Activated CD4-positive, alpha-beta T cell treated with anti-CD3 and anti-CD28 coated beads for 36 hours (primary cell): ENCODE measurements at regions not wholly inside any gene's neighbourhood (a gene's known extent, or its start where the extent isn't known, plus 50 kb on each side); places are given as distances from the start of the nearest gene placed in this dataset.

Source experiments
- ATAC-seq: fragments of 200-7000 bp; cut with Tn5 transposase; one replicate; pipeline ENCODE4 v1.10.0; 2021; ENCODE audit warnings: mild to moderate bottlenecking, moderate library complexity
- CTCF ChIA-PET: fragments of 350-600 bp; sonication (Branson Sonifier 250); formaldehyde crosslinking; loops from one replicate; lab custom pipeline; 2021; ENCODE audit warnings: antibody characterized with exemption; lab: Charles Lee
- POLR2A ChIA-PET: fragments of 350-600 bp; sonication (Branson Sonifier 250); formaldehyde crosslinking; loops from one replicate; lab custom pipeline; 2021; ENCODE audit warnings: antibody characterized with exemption, inconsistent platforms; lab: Charles Lee
- DNase-seq: peaks from one replicate; pipeline ENCODE4 v3.0.0-alpha.2; 2020
- H3K27ac Mint-ChIP-seq: one replicate; pipeline ENCODE4 v1.8.0; 2021; ENCODE audit warnings: mixed read lengths
- H3K27me3 Mint-ChIP-seq: one replicate; pipeline ENCODE4 v1.8.0; 2021; ENCODE audit warnings: mixed read lengths
- H3K36me3 Mint-ChIP-seq: one replicate; pipeline ENCODE4 v1.8.0; 2021; ENCODE audit warnings: low read depth, mixed read lengths
- H3K4me1 Mint-ChIP-seq: one replicate; pipeline ENCODE4 v1.8.0; 2021; ENCODE audit warnings: mixed read lengths
- H3K4me3 Mint-ChIP-seq: one replicate; pipeline ENCODE4 v1.8.0; 2021; ENCODE audit warnings: mild to moderate bottlenecking, moderate library complexity, mixed read lengths
- H3K9me3 Mint-ChIP-seq: one replicate; pipeline ENCODE4 v1.8.0; 2021; ENCODE audit warnings: low read depth, mixed read lengths
- intact Hi-C, 2 experiments: fragments of 100-400 bp; cut with DNase I in 1 of 2; cut with micrococcal nuclease in 1 of 2; formaldehyde crosslinking; loops; one replicate each; pipeline versions ENCODE4 v1.14.2 to v1.15.1; 2022 to 2024; cut with DNase I, micrococcal nuclease

DNA sequence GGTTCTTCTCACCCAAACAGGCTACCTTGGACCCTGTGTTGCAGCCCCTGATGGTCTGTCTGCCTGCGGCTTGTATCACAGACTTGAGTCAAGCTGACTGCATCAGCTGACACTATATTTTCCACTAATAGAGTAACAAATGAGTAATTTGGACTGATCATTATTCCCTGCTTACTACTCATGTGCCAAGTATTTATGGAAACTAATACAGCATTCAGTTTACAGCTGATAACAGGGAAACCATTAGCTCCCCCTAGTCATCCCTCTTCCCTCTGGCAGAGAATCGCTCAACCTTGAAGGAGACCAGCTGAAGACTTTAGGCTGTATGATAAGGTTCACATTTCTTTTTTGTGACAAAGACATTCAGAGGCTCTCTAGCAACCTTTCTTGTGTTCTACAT lies 116.6 kb upstream of the SYT6 start:
- ATAC-seq: no peak
- DNase-seq: no peak
- intact Hi-C loops: no loop called here
- H3K9me3 Mint-ChIP-seq: no peaks in the 10 kb centered on the region
- H3K36me3 Mint-ChIP-seq: no peaks in the 10 kb centered on the region
- no peak overlapping the region for H3K27ac Mint-ChIP-seq
- CTCF ChIA-PET: interaction anchor here (8.2 kb wide), 1 partner anchor 12 kb away, joined by 49 read pairs; no protein-coding TSS in a partner anchor
- no peak overlapping the region for H3K4me3 Mint-ChIP-seq
- H3K27me3 Mint-ChIP-seq: peaks cover 13% of the 10 kb centered on the region
- H3K4me1 Mint-ChIP-seq: no peaks in the 10 kb centered on the region
- POLR2A ChIA-PET: no interaction called here

DNA sequence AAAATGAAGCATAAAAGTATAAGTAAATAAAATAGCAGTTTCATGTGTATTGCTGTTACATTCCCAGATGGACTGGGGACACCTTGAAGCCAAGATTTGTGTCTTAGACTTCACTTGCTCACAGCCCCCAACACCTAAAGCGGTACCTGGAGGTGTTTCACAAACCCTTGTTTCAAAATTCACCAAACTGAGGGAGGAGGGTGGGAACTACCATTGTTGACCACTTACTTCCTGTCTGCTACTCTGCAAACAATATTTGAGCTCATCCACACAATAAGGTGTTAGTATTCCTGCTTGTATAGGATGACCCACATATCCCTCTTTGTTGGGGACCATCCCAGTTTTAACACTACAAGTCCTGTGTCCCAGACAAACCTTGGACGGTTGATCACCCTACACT lies 115.9 kb upstream of the SYT6 start:
- intact Hi-C loops: no loop called here
- no peak overlapping the region for H3K4me3 Mint-ChIP-seq
- H3K27me3 Mint-ChIP-seq: peaks cover 15% of the 10 kb centered on the region
- ATAC-seq: no peak
- POLR2A ChIA-PET: no interaction called here
- H3K36me3 Mint-ChIP-seq: no peaks in the 10 kb centered on the region
- H3K27ac Mint-ChIP-seq: no peak overlapping the region
- no peaks in the 10 kb centered on the region for H3K4me1 Mint-ChIP-seq
- H3K9me3 Mint-ChIP-seq: no peaks in the 10 kb centered on the region
- DNase-seq: no peak
- CTCF ChIA-PET: interaction anchor here (0.9 to 8.2 kb wide), 2 partner anchors 13 to 60 kb away, joined by 5 to 49 read pairs; no protein-coding TSS in a partner anchor

DNA sequence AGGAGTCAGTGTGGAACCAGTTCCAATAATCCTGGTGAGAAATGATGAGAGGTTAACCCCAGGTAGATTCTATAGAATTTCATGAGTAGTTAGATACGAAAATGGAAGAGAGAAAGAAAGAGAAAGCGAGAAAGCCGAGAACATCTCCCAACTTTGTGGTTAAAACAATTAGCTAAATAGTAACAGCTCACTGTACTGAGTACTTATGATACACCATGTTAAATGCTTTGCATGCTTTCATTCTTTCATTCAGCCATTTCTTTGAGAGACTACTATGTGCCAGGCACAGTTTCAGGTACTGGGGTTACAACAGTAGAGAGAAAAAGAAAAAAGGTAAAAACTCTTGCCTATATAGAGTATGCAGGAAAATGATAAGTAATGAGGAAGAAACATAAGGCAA lies 109.7 kb upstream of the SYT6 start:
- peak; percentile 68 for ATAC-seq
- H3K9me3 Mint-ChIP-seq: no peaks in the 10 kb centered on the region
- no peaks in the 10 kb centered on the region for H3K4me1 Mint-ChIP-seq
- ChIA-PET CTCF (interaction anchor here (0.6 to 1.7 kb wide), 4 partner anchors 19 to 1832 kb away, joined by 3 to 7 read pairs (median 4); no protein-coding TSS in a partner anchor), POLR2A (no interaction called here)
- peaks cover 7% of the 10 kb centered on the region for H3K27me3 Mint-ChIP-seq
- DNase-seq: no peak
- H3K4me3 Mint-ChIP-seq: no peak overlapping the region
- intact Hi-C loops: no loop called here
- H3K27ac Mint-ChIP-seq: no peak overlapping the region
- H3K36me3 Mint-ChIP-seq: no peaks in the 10 kb centered on the region

DNA sequence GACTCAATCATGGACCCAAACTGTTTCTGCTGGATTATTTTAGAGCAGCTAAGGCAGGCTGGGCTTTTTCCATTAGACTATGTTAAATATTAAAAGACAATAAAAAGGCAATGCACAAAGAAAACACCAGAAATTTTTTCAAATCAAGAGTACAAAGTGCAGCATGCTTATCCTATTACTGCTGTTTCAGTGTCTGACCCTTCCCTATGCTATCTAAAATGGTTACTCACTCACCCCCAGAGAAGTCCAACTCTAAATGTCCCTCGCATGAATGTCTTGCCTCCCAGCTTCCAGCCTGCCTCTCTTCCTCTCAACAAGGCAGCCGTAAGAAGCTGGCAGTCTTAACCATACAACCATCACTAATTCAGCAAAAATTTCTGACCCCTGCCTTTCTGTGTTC lies 108.7 kb upstream of the SYT6 start:
- Mint-ChIP-seq H3K4me1 (no peaks in the 10 kb centered on the region), H3K27ac (no peak overlapping the region), H3K36me3 (no peaks in the 10 kb centered on the region), H3K4me3 (no peak overlapping the region), H3K27me3 (peaks cover 7% of the 10 kb centered on the region), H3K9me3 (no peaks in the 10 kb centered on the region)
- intact Hi-C loops: no loop called here
- ChIA-PET POLR2A (interaction anchor here (0.6 kb wide), 1 partner anchor 45 kb away, joined by 3 read pairs; no protein-coding TSS in a partner anchor), CTCF (interaction anchor here (1.7 kb wide), 1 partner anchor 20 kb away, joined by 7 read pairs; no protein-coding TSS in a partner anchor)
- ATAC-seq (no peak), DNase-seq (no peak)

DNA sequence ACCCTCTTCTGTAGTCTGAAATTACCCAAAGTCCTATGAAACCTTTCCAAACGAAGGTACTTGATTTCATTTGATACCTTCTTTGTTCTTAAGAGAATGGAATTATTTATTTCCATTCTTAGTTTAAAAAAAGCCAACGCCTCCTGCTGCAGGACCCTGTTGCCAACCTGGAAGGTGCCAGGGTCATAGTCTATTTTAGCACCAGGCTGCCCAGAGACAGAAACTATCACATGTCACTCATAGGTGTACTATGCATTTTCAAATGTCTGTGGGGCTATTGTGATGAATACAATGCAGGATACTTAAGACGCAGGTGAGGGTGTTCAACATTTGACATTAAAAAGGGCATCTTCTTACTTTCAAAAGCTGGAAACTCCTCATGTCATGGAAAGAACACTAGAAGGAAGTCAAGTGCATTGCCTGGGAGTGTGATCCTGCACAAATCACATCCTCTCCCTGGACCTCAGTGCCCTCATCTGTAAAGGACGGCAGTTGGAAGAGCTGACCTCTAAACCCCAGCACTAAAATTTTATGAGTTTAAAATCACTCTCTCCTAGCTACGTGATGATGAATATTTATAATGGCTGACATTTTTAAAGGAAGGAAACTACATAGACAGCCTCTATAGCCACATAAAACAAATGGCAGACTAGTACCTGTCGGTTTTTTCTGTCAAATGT lies 107.3 kb upstream of the SYT6 start:
- ChIA-PET POLR2A (no interaction called here), CTCF (no interaction called here)
- intact Hi-C loops: no loop called here
- DNase-seq (no peak), ATAC-seq (no peak)
- H3K27me3 Mint-ChIP-seq: peaks cover 5% of the 10 kb centered on the region
- H3K9me3 Mint-ChIP-seq: no peaks in the 10 kb centered on the region
- H3K27ac Mint-ChIP-seq: no peak overlapping the region
- no peaks in the 10 kb centered on the region for H3K36me3 Mint-ChIP-seq
- no peak overlapping the region for H3K4me3 Mint-ChIP-seq
- H3K4me1 Mint-ChIP-seq: no peaks in the 10 kb centered on the region

DNA sequence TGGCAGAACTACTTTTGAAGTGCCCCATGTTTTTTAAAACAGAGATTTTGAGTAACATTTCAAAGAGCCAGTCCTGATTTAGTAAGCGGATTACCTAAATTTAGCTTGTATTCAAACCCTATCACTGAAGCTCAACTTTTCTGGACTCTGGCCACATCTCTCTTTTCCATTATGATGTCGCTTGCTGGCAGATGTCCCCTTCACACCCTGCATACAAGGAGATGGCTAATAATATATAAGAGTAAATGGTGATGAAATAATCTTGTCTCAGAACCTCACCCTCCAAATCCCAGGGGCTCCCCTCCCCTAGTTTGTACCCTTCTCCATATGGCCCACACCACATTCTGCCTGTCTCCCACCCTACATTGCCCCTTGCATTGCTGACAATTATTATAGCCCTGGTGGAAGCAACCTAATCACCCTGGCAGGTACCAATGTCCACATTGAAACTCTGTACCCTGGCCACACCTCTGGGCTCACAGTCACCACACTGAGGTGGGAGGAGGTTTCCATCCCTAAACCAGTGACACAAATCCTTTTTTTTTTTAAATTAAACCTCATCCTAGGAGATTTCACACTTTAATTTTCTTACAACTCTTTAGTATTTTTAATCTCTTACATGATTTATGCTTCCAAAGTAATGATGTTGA lies 106.0 kb upstream of the SYT6 start:
- CTCF ChIA-PET: interaction anchor here (0.6 kb wide), 1 partner anchor 72 kb away, joined by 5 read pairs; no protein-coding TSS in a partner anchor
- DNase-seq (no peak), ATAC-seq (no peak)
- intact Hi-C loops: no loop called here
- no peak overlapping the region for H3K4me3 Mint-ChIP-seq
- no peaks in the 10 kb centered on the region for H3K9me3 Mint-ChIP-seq
- no peaks in the 10 kb centered on the region for H3K4me1 Mint-ChIP-seq
- H3K36me3 Mint-ChIP-seq: no peaks in the 10 kb centered on the region
- no peaks in the 10 kb centered on the region for H3K27me3 Mint-ChIP-seq
- H3K27ac Mint-ChIP-seq: no peak overlapping the region
- POLR2A ChIA-PET: no interaction called here

DNA sequence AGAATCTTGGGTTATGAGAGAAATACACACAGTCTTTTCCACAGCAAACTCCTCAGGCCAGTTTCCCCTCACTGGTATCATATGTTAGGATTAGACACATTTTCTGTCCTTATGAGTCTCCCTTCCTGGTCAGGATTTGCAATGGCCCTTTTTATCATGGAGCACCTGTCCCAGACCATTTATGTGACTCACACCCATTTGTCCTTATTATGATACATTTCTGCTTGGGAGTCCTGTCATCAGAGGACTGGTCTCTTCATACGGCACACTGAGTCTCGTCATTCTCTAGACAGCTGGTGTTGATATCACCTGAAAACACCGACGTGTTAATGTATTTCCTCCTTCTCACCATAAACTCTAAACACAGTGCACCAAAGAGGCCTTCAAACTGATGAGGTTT lies 105.0 kb upstream of the SYT6 start:
- no peaks in the 10 kb centered on the region for H3K4me1 Mint-ChIP-seq
- H3K4me3 Mint-ChIP-seq: no peak overlapping the region
- peaks cover 2% of the 10 kb centered on the region for H3K9me3 Mint-ChIP-seq

DNA sequence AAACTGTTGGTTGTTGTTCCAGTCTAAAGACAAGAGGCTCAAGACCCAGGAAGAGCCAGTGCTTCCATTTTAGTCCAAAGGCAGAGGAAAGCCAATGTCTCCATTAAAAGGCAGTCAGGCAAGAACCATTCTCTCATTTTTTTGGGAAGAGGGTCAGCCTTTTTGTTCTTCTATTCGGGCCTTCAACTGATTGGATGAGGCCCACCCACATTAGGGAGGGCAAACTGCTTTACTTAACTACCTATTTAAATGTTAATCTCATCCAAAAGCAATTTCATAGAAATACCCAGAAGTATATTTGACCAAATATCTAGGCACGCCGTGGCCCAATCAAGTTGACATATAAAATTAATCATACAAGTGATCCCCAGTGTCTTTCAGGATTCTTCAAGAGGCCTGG lies 104.4 kb upstream of the SYT6 start:
- H3K4me3 Mint-ChIP-seq: no peak overlapping the region
- ChIA-PET POLR2A (no interaction called here), CTCF (no interaction called here)
- H3K9me3 Mint-ChIP-seq: peaks cover 2% of the 10 kb centered on the region
- ATAC-seq (no peak), DNase-seq (no peak)
- no peaks in the 10 kb centered on the region for H3K27me3 Mint-ChIP-seq
- H3K27ac Mint-ChIP-seq: no peak overlapping the region
- no peaks in the 10 kb centered on the region for H3K4me1 Mint-ChIP-seq
- H3K36me3 Mint-ChIP-seq: no peaks in the 10 kb centered on the region
- intact Hi-C loops: no loop called here

More for the DNA sequence above, 105.0 kb upstream of the SYT6 start:
- ChIA-PET CTCF (no interaction called here), POLR2A (no interaction called here)
- DNase-seq (no peak), ATAC-seq (no peak)
- Mint-ChIP-seq H3K36me3 (no peaks in the 10 kb centered on the region), H3K27ac (no peak overlapping the region), H3K27me3 (no peaks in the 10 kb centered on the region)
- intact Hi-C loops: no loop called here

DNA sequence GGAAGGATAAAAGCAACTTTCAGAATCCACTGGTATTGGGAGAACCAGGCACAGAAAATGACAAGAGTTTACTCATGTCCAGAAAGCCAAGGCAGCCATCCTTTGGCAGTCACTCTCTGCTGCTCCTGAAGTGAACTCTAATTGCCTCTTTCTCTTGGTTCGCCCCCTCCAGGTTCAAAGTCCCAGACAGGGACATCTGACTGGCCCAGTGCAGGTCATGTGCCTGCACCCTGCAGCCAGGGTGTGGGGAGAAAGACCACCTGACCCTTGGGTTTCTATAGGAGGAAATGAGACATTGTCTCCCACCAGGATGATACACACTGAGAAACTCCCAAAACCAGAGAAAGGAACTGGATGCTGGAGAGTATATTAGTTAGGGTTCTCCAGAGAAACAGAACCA lies 103.9 kb upstream of the SYT6 start:
- intact Hi-C loops: no loop called here
- H3K4me3 Mint-ChIP-seq: no peak overlapping the region
- H3K36me3 Mint-ChIP-seq: no peaks in the 10 kb centered on the region
- ChIA-PET CTCF (no interaction called here), POLR2A (no interaction called here)
- H3K27me3 Mint-ChIP-seq: no peaks in the 10 kb centered on the region
- no peaks in the 10 kb centered on the region for H3K4me1 Mint-ChIP-seq
- DNase-seq (no peak), ATAC-seq (no peak)
- H3K27ac Mint-ChIP-seq: no peak overlapping the region
- H3K9me3 Mint-ChIP-seq: peaks cover 2% of the 10 kb centered on the region

DNA sequence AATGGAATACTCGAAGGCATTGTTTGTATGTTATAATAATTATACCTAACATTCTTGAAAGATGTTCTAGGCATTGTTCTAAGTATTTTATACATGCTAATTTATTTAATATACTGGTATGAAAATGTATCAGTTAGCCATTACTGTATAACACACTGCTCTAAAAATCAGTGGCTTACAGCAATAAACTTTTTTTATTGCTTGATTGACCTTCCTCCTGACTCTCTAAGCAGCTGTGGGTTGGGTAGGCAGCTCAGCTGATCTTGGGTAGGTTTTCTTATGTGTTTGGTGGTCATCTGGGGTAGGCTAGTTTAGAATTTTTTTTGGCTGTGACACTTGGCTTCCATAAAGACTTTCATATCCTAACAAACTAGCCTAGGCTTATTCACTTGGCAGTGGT lies 100.2 kb upstream of the SYT6 start:
- H3K4me3 Mint-ChIP-seq: no peak overlapping the region
- intact Hi-C loops: no loop called here

DNA sequence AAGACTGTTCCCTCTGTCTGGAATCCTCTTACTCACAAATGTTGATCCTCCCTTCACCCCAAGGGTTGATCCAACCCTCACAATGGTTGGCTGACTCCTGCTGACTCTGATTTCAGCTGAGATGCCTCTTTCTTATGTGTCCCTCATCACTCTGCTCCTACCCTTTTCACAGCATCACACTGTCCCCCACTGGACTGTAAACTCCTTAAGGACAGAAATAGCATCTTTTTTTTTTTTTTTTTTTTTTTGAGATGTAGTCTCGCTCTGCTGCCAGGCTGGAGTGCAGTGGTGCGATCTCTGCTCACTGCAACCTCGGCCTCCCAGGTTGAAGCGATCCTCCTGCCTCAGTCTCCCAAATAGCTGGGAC lies 97.9 kb upstream of the SYT6 start:
- intact Hi-C loops: no loop called here
- POLR2A ChIA-PET: no interaction called here
- H3K36me3 Mint-ChIP-seq: no peaks in the 10 kb centered on the region
- ATAC-seq (no peak), DNase-seq (no peak)
- no peaks in the 10 kb centered on the region for H3K4me1 Mint-ChIP-seq
- no peak overlapping the region for H3K4me3 Mint-ChIP-seq
- no peak overlapping the region for H3K27ac Mint-ChIP-seq
- CTCF ChIA-PET: no interaction called here
- no peaks in the 10 kb centered on the region for H3K27me3 Mint-ChIP-seq
- peaks cover 2% of the 10 kb centered on the region for H3K9me3 Mint-ChIP-seq

More for the DNA sequence above, 100.2 kb upstream of the SYT6 start:
- Mint-ChIP-seq H3K4me1 (no peaks in the 10 kb centered on the region), H3K9me3 (peaks cover 2% of the 10 kb centered on the region), H3K27ac (no peak overlapping the region), H3K27me3 (no peaks in the 10 kb centered on the region), H3K36me3 (no peaks in the 10 kb centered on the region)
- no peak for ATAC-seq
- POLR2A ChIA-PET: no interaction called here
- DNase-seq: no peak
- CTCF ChIA-PET: no interaction called here
